IPS-NIHi11 (cell line): ENCODE measurements at regions not wholly inside any gene's neighbourhood (a gene's known extent, or its start where the extent isn't known, plus 50 kb on each side); places are given as distances from the start of the nearest gene placed in this dataset.

Experiments used
- DNase-seq: peaks from one replicate; pipeline ENCODE4 v3.0.0; 2012; ENCODE audit warnings: mixed read lengths, low spot score

- no peak for DNase-seq
Observed at GRCh38 chr13:105307776-105308175, 1227.7 kb downstream of the EFNB2 start.

GRCh38 chr13:105297839-105298238, 1237.6 kb downstream of the EFNB2 start:
- DNase-seq, result no peak

GRCh38 chr13:105291987-105292386, 1243.5 kb downstream of the EFNB2 start:
- DNase-seq, result no peak

GRCh38 chr13:105290596-105290995, 1244.9 kb downstream of the EFNB2 start:
- DNase-seq, result no peak

- DNase-seq, result no peak
Observed at GRCh38 chr13:105285526-105285925, 1249.9 kb downstream of the EFNB2 start.

GRCh38 chr13:105282406-105283285, 1252.8 kb downstream of the EFNB2 start:
- DNase-seq, result no peak

- peak; percentile 39 for DNase-seq
Observed at GRCh38 chr13:105278943-105279381, 1256.5 kb downstream of the EFNB2 start.

- no peak for DNase-seq
Observed at GRCh38 chr13:105276571-105276970, 1258.9 kb downstream of the EFNB2 start.

- no peak for DNase-seq
Observed at GRCh38 chr13:105273665-105274222, 1261.7 kb downstream of the EFNB2 start.

- no peak for DNase-seq
Observed at GRCh38 chr13:105272660-105273631, 1262.5 kb downstream of the EFNB2 start.

GRCh38 chr13:105266615-105267014, 1268.8 kb downstream of the EFNB2 start:
- no peak for DNase-seq

- no peak for DNase-seq
Observed at GRCh38 chr13:105262579-105262978, 1272.9 kb downstream of the EFNB2 start.

GRCh38 chr13:105259426-105259825, 1276.0 kb downstream of the EFNB2 start:
- no peak for DNase-seq

- DNase-seq, result no peak
Observed at GRCh38 chr13:105255472-105255871, 1280.0 kb downstream of the EFNB2 start.

- no peak for DNase-seq
Observed at GRCh38 chr13:105251293-105251692, 1284.2 kb downstream of the EFNB2 start.

GRCh38 chr13:105247830-105248229, 1287.6 kb downstream of the EFNB2 start:
- no peak for DNase-seq

GRCh38 chr13:105240371-105240770, 1295.1 kb downstream of the EFNB2 start:
- no peak for DNase-seq

- no peak for DNase-seq
Observed at GRCh38 chr13:105232439-105232838, 1303.0 kb downstream of the EFNB2 start.

- DNase-seq, result no peak
Observed at GRCh38 chr13:105232006-105232405, 1303.5 kb downstream of the EFNB2 start.

GRCh38 chr13:105231579-105231978, 1303.9 kb downstream of the EFNB2 start:
- no peak for DNase-seq

- DNase-seq, result no peak
Observed at GRCh38 chr13:105220881-105221280, 1314.6 kb downstream of the EFNB2 start.

- no peak for DNase-seq
Observed at GRCh38 chr13:105220063-105220462, 1315.4 kb downstream of the EFNB2 start.
